Astrocyte (in vitro differentiated cells and primary cell): ENCODE measurements at regions not wholly inside any gene's neighbourhood (a gene's known extent, or its start where the extent isn't known, plus 50 kb on each side); places are given as distances from the start of the nearest gene placed in this dataset.

Source experiments
- EZH2 ChIP-seq: IDR thresholded peaks from 2 replicates; pipeline ENCODE4 v1.6.1; 2012; ENCODE audit warnings: mild to moderate bottlenecking, low read length, inconsistent platforms; ENCODE audit not compliant: insufficient read depth
- TF ChIP-seq, protein P1 (sequence below): IDR thresholded peaks from 2 replicates; pipeline ENCODE4 v1.5.1; 2011; ENCODE audit warnings: low read depth, mild to moderate bottlenecking, inconsistent platforms, low read length, moderate library complexity; ENCODE audit not compliant: insufficient read depth

DNA sequence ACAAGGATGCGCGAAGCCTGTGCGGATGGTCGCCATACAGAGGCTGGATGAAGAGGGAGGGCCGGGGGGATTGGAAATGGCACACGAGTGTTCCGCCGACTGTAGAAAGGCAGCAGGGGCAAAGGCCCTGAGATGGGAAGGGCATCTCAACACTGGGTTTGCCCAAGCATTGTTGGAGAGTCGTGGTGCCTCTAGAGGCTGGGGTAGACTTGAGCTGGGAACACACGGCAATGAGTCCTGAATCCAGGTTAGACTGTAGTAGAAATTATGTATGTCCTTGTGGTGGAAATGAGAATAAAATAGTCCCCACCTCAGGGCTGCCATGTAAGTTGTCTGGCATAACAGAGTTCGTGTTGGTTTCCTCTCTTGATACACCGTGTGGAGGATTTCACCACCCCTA, 83.8 kb upstream of the CCND2 start:
- no peak for TF ChIP-seq EZH2
- TF ChIP-seq, protein P1, sequence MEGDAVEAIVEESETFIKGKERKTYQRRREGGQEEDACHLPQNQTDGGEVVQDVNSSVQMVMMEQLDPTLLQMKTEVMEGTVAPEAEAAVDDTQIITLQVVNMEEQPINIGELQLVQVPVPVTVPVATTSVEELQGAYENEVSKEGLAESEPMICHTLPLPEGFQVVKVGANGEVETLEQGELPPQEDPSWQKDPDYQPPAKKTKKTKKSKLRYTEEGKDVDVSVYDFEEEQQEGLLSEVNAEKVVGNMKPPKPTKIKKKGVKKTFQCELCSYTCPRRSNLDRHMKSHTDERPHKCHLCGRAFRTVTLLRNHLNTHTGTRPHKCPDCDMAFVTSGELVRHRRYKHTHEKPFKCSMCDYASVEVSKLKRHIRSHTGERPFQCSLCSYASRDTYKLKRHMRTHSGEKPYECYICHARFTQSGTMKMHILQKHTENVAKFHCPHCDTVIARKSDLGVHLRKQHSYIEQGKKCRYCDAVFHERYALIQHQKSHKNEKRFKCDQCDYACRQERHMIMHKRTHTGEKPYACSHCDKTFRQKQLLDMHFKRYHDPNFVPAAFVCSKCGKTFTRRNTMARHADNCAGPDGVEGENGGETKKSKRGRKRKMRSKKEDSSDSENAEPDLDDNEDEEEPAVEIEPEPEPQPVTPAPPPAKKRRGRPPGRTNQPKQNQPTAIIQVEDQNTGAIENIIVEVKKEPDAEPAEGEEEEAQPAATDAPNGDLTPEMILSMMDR, result no peak
